ENCODE measurements at regions not wholly inside any gene's neighbourhood (a gene's known extent, or its start where the extent isn't known, plus 50 kb on each side); places are given as distances from the start of the nearest gene placed in this dataset.

- TF ChIP-seq CTCF (conservative IDR thresholded peaks at IDR 0.05; ENCODE audit: low read depth, low read length), result no peak
- no peak overlapping the region for H3K4me3 ChIP-seq (ENCODE audit: low read length)
- no peak for DNase-seq (ENCODE audit: low read depth)
Observed at GRCh38 chr6:110044096-110044495, 66.0 kb downstream of the GPR6 start.

GRCh38 chr6:110044622-110045021 is 66.5 kb downstream of the GPR6 start:
- DNase-seq (ENCODE audit: low read depth), result no peak
- no peak overlapping the region for H3K4me3 ChIP-seq (ENCODE audit: low read length)
- TF ChIP-seq CTCF (conservative IDR thresholded peaks at IDR 0.05; ENCODE audit: low read depth, low read length), result no peak

- no peak for DNase-seq (ENCODE audit: low read depth)
- no peak overlapping the region for H3K4me3 ChIP-seq (ENCODE audit: low read length)
- no peak for TF ChIP-seq CTCF (conservative IDR thresholded peaks at IDR 0.05; ENCODE audit: low read depth, low read length)
Observed at GRCh38 chr6:110048221-110048875, 70.2 kb downstream of the GPR6 start.

GRCh38 chr6:110049696-110050439 is 71.8 kb downstream of the GPR6 start:
- TF ChIP-seq CTCF (conservative IDR thresholded peaks at IDR 0.05; ENCODE audit: low read depth, low read length), result no peak
- no peak for DNase-seq (ENCODE audit: low read depth)
- H3K4me3 ChIP-seq (ENCODE audit: low read length), result no peak overlapping the region
